TTC549 (cell line): ENCODE measurements at regions not wholly inside any gene's neighbourhood (a gene's known extent, or its start where the extent isn't known, plus 50 kb on each side); places are given as distances from the start of the nearest gene placed in this dataset.

Source experiments
- FAIRE-seq: peaks from 2 replicates; lab custom pipeline; 2012; peaks lifted over from hg19 to GRCh38; lab: Jason Lieb, UNC

- FAIRE-seq, result no peak
Measured at GRCh38 chr1:102071451-102071850, 74.7 kb upstream of the OLFM3 start.

- no peak for FAIRE-seq
Measured at GRCh38 chr1:102050556-102050955, 53.8 kb upstream of the OLFM3 start.

- FAIRE-seq, result no peak
Measured at GRCh38 chr1:102047724-102048123, 51.0 kb upstream of the OLFM3 start.
